ENCODE measurements at regions not wholly inside any gene's neighbourhood (a gene's known extent, or its start where the extent isn't known, plus 50 kb on each side); places are given as distances from the start of the nearest gene placed in this dataset.

DNA sequence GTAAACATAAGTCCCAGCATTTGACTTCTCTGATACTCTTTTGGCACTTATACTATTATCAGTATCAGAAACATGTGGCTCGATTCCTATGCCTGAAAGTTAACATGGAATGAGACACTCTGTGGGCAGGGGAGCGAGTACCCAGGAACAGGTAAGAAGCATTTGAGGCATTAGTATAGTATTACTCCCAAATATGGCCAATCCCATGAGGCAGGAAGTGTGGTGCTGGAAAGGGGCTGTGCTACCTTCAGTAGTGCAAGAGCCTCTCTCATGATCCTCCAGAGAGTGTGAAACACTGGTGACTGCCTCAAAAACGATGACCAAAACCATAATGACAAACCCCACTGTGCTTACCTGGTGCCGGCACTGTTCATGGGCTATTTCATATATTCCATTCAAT, 415.1 kb downstream of the SOX11 start:
- TF ChIP-seq, protein P1, sequence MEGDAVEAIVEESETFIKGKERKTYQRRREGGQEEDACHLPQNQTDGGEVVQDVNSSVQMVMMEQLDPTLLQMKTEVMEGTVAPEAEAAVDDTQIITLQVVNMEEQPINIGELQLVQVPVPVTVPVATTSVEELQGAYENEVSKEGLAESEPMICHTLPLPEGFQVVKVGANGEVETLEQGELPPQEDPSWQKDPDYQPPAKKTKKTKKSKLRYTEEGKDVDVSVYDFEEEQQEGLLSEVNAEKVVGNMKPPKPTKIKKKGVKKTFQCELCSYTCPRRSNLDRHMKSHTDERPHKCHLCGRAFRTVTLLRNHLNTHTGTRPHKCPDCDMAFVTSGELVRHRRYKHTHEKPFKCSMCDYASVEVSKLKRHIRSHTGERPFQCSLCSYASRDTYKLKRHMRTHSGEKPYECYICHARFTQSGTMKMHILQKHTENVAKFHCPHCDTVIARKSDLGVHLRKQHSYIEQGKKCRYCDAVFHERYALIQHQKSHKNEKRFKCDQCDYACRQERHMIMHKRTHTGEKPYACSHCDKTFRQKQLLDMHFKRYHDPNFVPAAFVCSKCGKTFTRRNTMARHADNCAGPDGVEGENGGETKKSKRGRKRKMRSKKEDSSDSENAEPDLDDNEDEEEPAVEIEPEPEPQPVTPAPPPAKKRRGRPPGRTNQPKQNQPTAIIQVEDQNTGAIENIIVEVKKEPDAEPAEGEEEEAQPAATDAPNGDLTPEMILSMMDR (IDR thresholded peaks at IDR 0.05), result no peak
- no peak for TF ChIP-seq POLR2AphosphoS5 (IDR thresholded peaks at IDR 0.05)
